OCI-LY7 (cell line): ENCODE measurements at regions not wholly inside any gene's neighbourhood (a gene's known extent, or its start where the extent isn't known, plus 50 kb on each side); places are given as distances from the start of the nearest gene placed in this dataset.

Experiments
- BruUV-seq: library from RNA; stranded (reverse); fragments of 400-500 nt; replicated peaks from 2 replicates; lab custom pipeline; 2021; lab: Mats Ljungman, UMichigan
- CTCF ChIA-PET: fragments of 300-600 bp; sonication (Branson Sonifier 250); formaldehyde crosslinking; loops from one replicate; lab custom pipeline; 2022; ENCODE audit warnings: antibody characterized with exemption; ENCODE audit not compliant: unreplicated experiment; lab: Charles Lee
- POLR2A ChIA-PET: fragments of 300-600 bp; sonication (Branson Sonifier 250); formaldehyde crosslinking; loops from one replicate; lab custom pipeline; 2022; ENCODE audit warnings: antibody characterized with exemption; lab: Charles Lee
- DNase-seq: peaks from one replicate; pipeline ENCODE4 v3.0.0-alpha.2; 2015; ENCODE audit warnings: low spot score
- H2AFZ ChIP-seq: fragments of 200-600 bp; sonication (generic), shearing (Covaris generic); 2 replicates; pipeline ENCODE4 v1.6.1; 2014; ENCODE audit warnings: mild to moderate bottlenecking, antibody characterized with exemption, low read length, moderate library complexity
- H3K27ac ChIP-seq: fragments of 200-600 bp; sonication (generic); 2 replicates; pipeline ENCODE4 v1.5.1; 2014; ENCODE audit warnings: mixed run types, low read depth, mild to moderate bottlenecking, moderate library complexity, low read length, inconsistent platforms; ENCODE audit not compliant: poor library complexity, severe bottlenecking
- H3K36me3 ChIP-seq: fragments of 200-600 bp; sonication (generic); 2 replicates; pipeline ENCODE4 v1.6.1; 2014; ENCODE audit warnings: mild to moderate bottlenecking, antibody characterized with exemption, low read length, moderate library complexity, mixed read lengths; ENCODE audit not compliant: insufficient read depth
- H3K4me1 ChIP-seq: fragments of 200-600 bp; sonication (generic); 2 replicates; pipeline ENCODE4 v1.5.1; 2014; ENCODE audit warnings: mild to moderate bottlenecking, low read length; ENCODE audit not compliant: insufficient read depth, poor library complexity, severe bottlenecking
- H3K4me2 ChIP-seq: fragments of 200-600 bp; sonication (generic); 2 replicates; pipeline ENCODE4 v1.6.1; 2014; ENCODE audit warnings: mild to moderate bottlenecking, low read length
- H3K4me3 ChIP-seq: fragments of 200-600 bp; sonication (generic); 2 replicates; pipeline ENCODE4 v1.5.1; 2014; ENCODE audit warnings: mild to moderate bottlenecking, low read depth, low read length; ENCODE audit not compliant: poor library complexity, severe bottlenecking
- H3K79me2 ChIP-seq: fragments of 200-600 bp; sonication (generic); 2 replicates; pipeline ENCODE4 v1.6.1; 2016; ENCODE audit warnings: low read depth, mild to moderate bottlenecking, low read length, moderate library complexity, mixed read lengths; ENCODE audit not compliant: insufficient read depth
- H3K9me2 ChIP-seq: fragments of 200-600 bp; sonication (generic); 2 replicates; pipeline ENCODE4 v1.6.1; 2016; ENCODE audit warnings: mild to moderate bottlenecking, low read length, mixed read lengths; ENCODE audit not compliant: insufficient read depth
- H3K9me3 ChIP-seq: fragments of 200-600 bp; sonication (generic); 2 replicates; pipeline ENCODE4 v1.6.1; 2014; ENCODE audit warnings: mild to moderate bottlenecking, mixed run types, low read length, mixed read lengths
- H4K20me1 ChIP-seq: fragments of 200-600 bp; sonication (generic); 2 replicates; pipeline ENCODE4 v1.6.1; 2014; ENCODE audit warnings: mild to moderate bottlenecking, antibody characterized with exemption, low read length, moderate library complexity, mixed read lengths; ENCODE audit not compliant: insufficient read depth
- EZH2phosphoT487 ChIP-seq: fragments of 200-600 bp; sonication (generic); IDR thresholded peaks from 2 replicates; pipeline ENCODE4 v1.6.1; 2018; ENCODE audit warnings: low read depth, borderline replicate concordance, mild to moderate bottlenecking, mixed run types, antibody characterized with exemption, low read length, moderate library complexity, mixed read lengths
- intact Hi-C: fragments of 100-400 bp; cut with micrococcal nuclease; formaldehyde crosslinking; loops from one replicate; pipeline ENCODE4 v1.10.0; 2022; ENCODE audit not compliant: unreplicated experiment
- TF ChIP-seq, protein P1 (sequence below): fragments of 200-600 bp; sonication (generic); conservative IDR thresholded peaks from 2 replicates; pipeline ENCODE4 v1.5.1; 2014; ENCODE audit warnings: mild to moderate bottlenecking, antibody characterized with exemption, low read length, moderate library complexity, mixed read lengths

- H3K4me3 ChIP-seq = no peak overlapping the region
- H3K9me3 ChIP-seq = no peaks in the 10 kb centered on the region
- DNase-seq = no peak
- no peaks in the 10 kb centered on the region for H3K9me2 ChIP-seq
- H2AFZ ChIP-seq = no peak overlapping the region
- H3K4me2 ChIP-seq = no peak overlapping the region
- H3K79me2 ChIP-seq = no peaks in the 10 kb centered on the region
- intact Hi-C loops = no loop called here
- no peaks in the 10 kb centered on the region for H3K4me1 ChIP-seq
- TF ChIP-seq, protein P1, sequence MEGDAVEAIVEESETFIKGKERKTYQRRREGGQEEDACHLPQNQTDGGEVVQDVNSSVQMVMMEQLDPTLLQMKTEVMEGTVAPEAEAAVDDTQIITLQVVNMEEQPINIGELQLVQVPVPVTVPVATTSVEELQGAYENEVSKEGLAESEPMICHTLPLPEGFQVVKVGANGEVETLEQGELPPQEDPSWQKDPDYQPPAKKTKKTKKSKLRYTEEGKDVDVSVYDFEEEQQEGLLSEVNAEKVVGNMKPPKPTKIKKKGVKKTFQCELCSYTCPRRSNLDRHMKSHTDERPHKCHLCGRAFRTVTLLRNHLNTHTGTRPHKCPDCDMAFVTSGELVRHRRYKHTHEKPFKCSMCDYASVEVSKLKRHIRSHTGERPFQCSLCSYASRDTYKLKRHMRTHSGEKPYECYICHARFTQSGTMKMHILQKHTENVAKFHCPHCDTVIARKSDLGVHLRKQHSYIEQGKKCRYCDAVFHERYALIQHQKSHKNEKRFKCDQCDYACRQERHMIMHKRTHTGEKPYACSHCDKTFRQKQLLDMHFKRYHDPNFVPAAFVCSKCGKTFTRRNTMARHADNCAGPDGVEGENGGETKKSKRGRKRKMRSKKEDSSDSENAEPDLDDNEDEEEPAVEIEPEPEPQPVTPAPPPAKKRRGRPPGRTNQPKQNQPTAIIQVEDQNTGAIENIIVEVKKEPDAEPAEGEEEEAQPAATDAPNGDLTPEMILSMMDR = no peak
- TF ChIP-seq EZH2phosphoT487 = no peak
- ChIA-PET POLR2A (interaction anchor here (0.7 kb wide), 1 partner anchor 732 kb away, joined by 3 read pairs; no protein-coding TSS in a partner anchor), CTCF (no interaction called here)
- H3K27ac ChIP-seq = no peak overlapping the region
- H3K36me3 ChIP-seq = no peaks in the 10 kb centered on the region
- no peaks in the 10 kb centered on the region for H4K20me1 ChIP-seq
- BruUV-seq = no TSS peak
These were observed 411.0 kb upstream of the ACVR2A start for GRCh38 chr2:147433822-147434221.

- no peaks in the 10 kb centered on the region for H4K20me1 ChIP-seq
- DNase-seq = no peak
- TF ChIP-seq, protein P1 = no peak
- no peak for TF ChIP-seq EZH2phosphoT487
- H3K9me2 ChIP-seq = no peaks in the 10 kb centered on the region
- no peak overlapping the region for H3K4me3 ChIP-seq
- no peak overlapping the region for H3K4me2 ChIP-seq
- no peak overlapping the region for H2AFZ ChIP-seq
- H3K36me3 ChIP-seq = no peaks in the 10 kb centered on the region
- H3K27ac ChIP-seq = no peak overlapping the region
- no peaks in the 10 kb centered on the region for H3K79me2 ChIP-seq
- no peaks in the 10 kb centered on the region for H3K9me3 ChIP-seq
- H3K4me1 ChIP-seq = no peaks in the 10 kb centered on the region
- ChIA-PET CTCF (no interaction called here), POLR2A (no interaction called here)
- BruUV-seq = no TSS peak
- intact Hi-C loops = no loop called here
These were observed 414.4 kb upstream of the ACVR2A start for GRCh38 chr2:147430408-147430807.

GRCh38 chr2:147428120-147428747 lies 416.6 kb upstream of the ACVR2A start:
- Histone ChIP-seq H2AFZ (no peak overlapping the region), H3K4me2 (no peak overlapping the region), H3K79me2 (no peaks in the 10 kb centered on the region), H3K9me2 (no peaks in the 10 kb centered on the region), H3K36me3 (no peaks in the 10 kb centered on the region), H3K9me3 (no peaks in the 10 kb centered on the region), H4K20me1 (no peaks in the 10 kb centered on the region), H3K4me1 (no peaks in the 10 kb centered on the region), H3K4me3 (no peak overlapping the region), H3K27ac (no peak overlapping the region)
- POLR2A ChIA-PET = interaction anchor here (0.7 kb wide), 1 partner anchor 340 kb away, joined by 4 read pairs; no protein-coding TSS in a partner anchor
- intact Hi-C loops = no loop called here
- DNase-seq = no peak
- CTCF ChIA-PET = no interaction called here
- BruUV-seq = no TSS peak
- TF ChIP-seq, protein P1 = no peak
- no peak for TF ChIP-seq EZH2phosphoT487
